HG02973 (cell line): ENCODE measurements at regions not wholly inside any gene's neighbourhood (a gene's known extent, or its start where the extent isn't known, plus 50 kb on each side); places are given as distances from the start of the nearest gene placed in this dataset.
"Not testable (repeated sequence)": the region's sequence is repeated elsewhere in the genome, so short reads cannot be mapped to it uniquely, and the experiment has no call there.

Experiments
- ATAC-seq: cut with Tn5 transposase; IDR thresholded peaks from one replicate; pipeline ENCODE4 v1.9.1; 2021; ENCODE audit warnings: moderate library complexity; ENCODE audit not compliant: unreplicated experiment

- ATAC-seq: not testable (repeated sequence)
Measured at GRCh38 chr17:27090450-27091042, 203.4 kb upstream of the WSB1 start.

GRCh38 chr17:27091043-27091497, 202.8 kb upstream of the WSB1 start:
- ATAC-seq: no peak

- not testable (repeated sequence) for ATAC-seq
Measured at GRCh38 chr17:27094179-27094578, 199.7 kb upstream of the WSB1 start.

- not testable (repeated sequence) for ATAC-seq
Measured at GRCh38 chr17:27095821-27096220, 198.1 kb upstream of the WSB1 start.

GRCh38 chr17:27099266-27099665, 194.6 kb upstream of the WSB1 start:
- not testable (repeated sequence) for ATAC-seq

- not testable (repeated sequence) for ATAC-seq
Measured at GRCh38 chr17:27104605-27105221, 189.2 kb upstream of the WSB1 start.

- no peak for ATAC-seq
Measured at GRCh38 chr17:27105636-27106035, 188.3 kb upstream of the WSB1 start.

GRCh38 chr17:27106347-27106981, 187.4 kb upstream of the WSB1 start:
- no peak for ATAC-seq

GRCh38 chr17:27106982-27107360, 186.9 kb upstream of the WSB1 start:
- ATAC-seq: no peak

GRCh38 chr17:27107386-27108328, 186.3 kb upstream of the WSB1 start:
- ATAC-seq: not testable (repeated sequence)

GRCh38 chr17:27109346-27109745, 184.6 kb upstream of the WSB1 start:
- ATAC-seq: no peak

- ATAC-seq: no peak
Measured at GRCh38 chr17:27153005-27153404, 140.9 kb upstream of the WSB1 start.

- no peak for ATAC-seq
Measured at GRCh38 chr17:27155866-27156265, 138.0 kb upstream of the WSB1 start.

- ATAC-seq: no peak
Measured at GRCh38 chr17:27157297-27157696, 136.6 kb upstream of the WSB1 start.

- no peak for ATAC-seq
Measured at GRCh38 chr17:27157898-27158297, 136.0 kb upstream of the WSB1 start.

GRCh38 chr17:27158382-27158781, 135.5 kb upstream of the WSB1 start:
- ATAC-seq: no peak

- no peak for ATAC-seq
Measured at GRCh38 chr17:27180322-27180721, 113.6 kb upstream of the WSB1 start.

- not testable (repeated sequence) for ATAC-seq
Measured at GRCh38 chr17:27181379-27181925, 112.5 kb upstream of the WSB1 start.

- no peak for ATAC-seq
Measured at GRCh38 chr17:27181935-27182334, 112.0 kb upstream of the WSB1 start.

- ATAC-seq: not testable (repeated sequence)
Measured at GRCh38 chr17:27197505-27197904, 96.4 kb upstream of the WSB1 start.

- ATAC-seq: no peak
Measured at GRCh38 chr17:27199948-27200347, 94.0 kb upstream of the WSB1 start.
